AG04450 (cell line): ENCODE measurements at regions not wholly inside any gene's neighbourhood (a gene's known extent, or its start where the extent isn't known, plus 50 kb on each side); places are given as distances from the start of the nearest gene placed in this dataset.

Experiments used
- CTCF ChIA-PET: fragments of 300-600, 350-600 bp; formaldehyde crosslinking; extraction: SDS; loops from one replicate; lab custom pipeline; 2022; ENCODE audit warnings: antibody characterized with exemption, inconsistent platforms; lab: Charles Lee
- POLR2A ChIA-PET: fragments of 350-600 bp; formaldehyde crosslinking; extraction: SDS; loops from one replicate; lab custom pipeline; 2021; ENCODE audit warnings: antibody characterized with exemption, inconsistent platforms; lab: Yijun Ruan, JAX
- DNase-seq: peaks from one replicate; pipeline ENCODE4 v3.0.0-alpha.2; 2011; ENCODE audit warnings: low read depth, low spot score
- H3K27ac ChIP-seq: one replicate; pipeline ENCODE4 v1.5.1; 2012; ENCODE audit warnings: low read depth, low read length, control low read depth
- H3K27me3 ChIP-seq: one replicate; pipeline ENCODE4 v1.6.0; 2012; ENCODE audit warnings: low read length; ENCODE audit not compliant: control insufficient read depth, insufficient read depth
- H3K4me3 ChIP-seq: 2 replicates; pipeline ENCODE4 v1.5.1; 2011; ENCODE audit warnings: mild to moderate bottlenecking, low read depth, low read length, control low read depth
- H3K9me3 ChIP-seq: 2 replicates; pipeline ENCODE4 v1.5.1; 2012; ENCODE audit warnings: low read length; ENCODE audit not compliant: control insufficient read depth, insufficient read depth
- TF ChIP-seq, protein P1 (sequence below): IDR thresholded peaks from 2 replicates; pipeline ENCODE4 v1.5.1; 2011; ENCODE audit warnings: low read depth, low read length, control low read depth, inconsistent platforms

DNA sequence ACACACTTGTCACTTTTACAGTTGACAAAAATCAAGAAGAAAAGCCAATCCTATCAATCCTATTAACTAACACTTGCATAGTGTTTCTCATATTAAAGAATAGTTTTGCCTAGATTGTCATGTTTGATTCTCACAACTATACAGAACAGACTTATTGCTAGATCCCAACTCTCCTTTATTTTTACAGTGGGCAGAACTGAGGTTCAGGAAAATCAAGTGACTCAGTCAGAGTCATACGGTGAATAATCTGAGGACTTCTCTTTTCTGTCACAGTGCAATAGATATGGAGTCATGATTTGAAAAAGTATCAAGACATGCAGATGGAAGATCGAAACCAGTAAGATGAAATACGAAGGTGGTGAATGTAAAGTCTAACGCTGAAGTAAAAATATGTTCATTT is 195.1 kb upstream of the CITED2 start:
- H3K27me3 ChIP-seq: no peaks in the 10 kb centered on the region
- TF ChIP-seq, protein P1, sequence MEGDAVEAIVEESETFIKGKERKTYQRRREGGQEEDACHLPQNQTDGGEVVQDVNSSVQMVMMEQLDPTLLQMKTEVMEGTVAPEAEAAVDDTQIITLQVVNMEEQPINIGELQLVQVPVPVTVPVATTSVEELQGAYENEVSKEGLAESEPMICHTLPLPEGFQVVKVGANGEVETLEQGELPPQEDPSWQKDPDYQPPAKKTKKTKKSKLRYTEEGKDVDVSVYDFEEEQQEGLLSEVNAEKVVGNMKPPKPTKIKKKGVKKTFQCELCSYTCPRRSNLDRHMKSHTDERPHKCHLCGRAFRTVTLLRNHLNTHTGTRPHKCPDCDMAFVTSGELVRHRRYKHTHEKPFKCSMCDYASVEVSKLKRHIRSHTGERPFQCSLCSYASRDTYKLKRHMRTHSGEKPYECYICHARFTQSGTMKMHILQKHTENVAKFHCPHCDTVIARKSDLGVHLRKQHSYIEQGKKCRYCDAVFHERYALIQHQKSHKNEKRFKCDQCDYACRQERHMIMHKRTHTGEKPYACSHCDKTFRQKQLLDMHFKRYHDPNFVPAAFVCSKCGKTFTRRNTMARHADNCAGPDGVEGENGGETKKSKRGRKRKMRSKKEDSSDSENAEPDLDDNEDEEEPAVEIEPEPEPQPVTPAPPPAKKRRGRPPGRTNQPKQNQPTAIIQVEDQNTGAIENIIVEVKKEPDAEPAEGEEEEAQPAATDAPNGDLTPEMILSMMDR: no peak
- no peaks in the 10 kb centered on the region; the same call in 1 of the 2 replicates for H3K9me3 ChIP-seq
- H3K4me3 ChIP-seq: no peak overlapping the region
- ChIA-PET CTCF (no interaction called here), POLR2A (interaction anchor here (1.1 kb wide), 1 partner anchor 18 kb away, joined by 5 read pairs; no protein-coding TSS in a partner anchor)
- no peak for DNase-seq
- H3K27ac ChIP-seq: no peak overlapping the region

DNA sequence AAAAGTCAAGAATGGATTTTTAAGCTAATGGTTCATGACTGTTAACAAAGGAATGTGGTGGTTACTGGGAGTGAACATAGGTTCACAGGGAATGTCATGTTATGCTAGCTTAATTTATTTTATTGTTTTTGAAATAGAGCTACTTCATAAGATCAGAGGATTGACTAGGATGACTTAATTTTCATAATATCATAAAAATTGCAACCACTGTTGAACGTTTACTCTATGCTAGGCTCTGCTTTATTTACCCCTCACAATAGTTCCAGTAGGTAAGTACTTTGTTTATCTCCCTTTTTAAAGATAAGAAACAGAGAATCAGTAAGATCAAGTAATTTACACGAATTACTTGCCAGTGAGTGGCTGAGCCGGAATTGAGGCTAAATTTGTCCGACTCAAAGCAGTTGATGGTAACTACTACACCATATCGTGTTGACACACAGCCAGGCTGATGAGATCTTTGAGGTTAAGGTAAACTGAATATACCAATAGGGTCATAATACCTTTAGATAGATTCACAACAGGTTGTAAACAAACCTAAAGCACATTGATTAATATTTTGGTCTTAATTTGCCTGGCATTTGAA is 194.6 kb upstream of the CITED2 start:
- CTCF ChIA-PET: no interaction called here
- H3K27ac ChIP-seq: peak overlapping the region; percentile 62
- POLR2A ChIA-PET: interaction anchor here (1.1 kb wide), 3 partner anchors 9 to 194 kb away, joined by 5 to 20 read pairs (median 8); partner anchors contain the start of gene CITED2
- DNase-seq: peak; percentile 47
- no peak overlapping the region for H3K4me3 ChIP-seq
- no peaks in the 10 kb centered on the region; the same call in 1 of the 2 replicates for H3K9me3 ChIP-seq
- TF ChIP-seq, protein P1: no peak
- no peaks in the 10 kb centered on the region for H3K27me3 ChIP-seq

DNA sequence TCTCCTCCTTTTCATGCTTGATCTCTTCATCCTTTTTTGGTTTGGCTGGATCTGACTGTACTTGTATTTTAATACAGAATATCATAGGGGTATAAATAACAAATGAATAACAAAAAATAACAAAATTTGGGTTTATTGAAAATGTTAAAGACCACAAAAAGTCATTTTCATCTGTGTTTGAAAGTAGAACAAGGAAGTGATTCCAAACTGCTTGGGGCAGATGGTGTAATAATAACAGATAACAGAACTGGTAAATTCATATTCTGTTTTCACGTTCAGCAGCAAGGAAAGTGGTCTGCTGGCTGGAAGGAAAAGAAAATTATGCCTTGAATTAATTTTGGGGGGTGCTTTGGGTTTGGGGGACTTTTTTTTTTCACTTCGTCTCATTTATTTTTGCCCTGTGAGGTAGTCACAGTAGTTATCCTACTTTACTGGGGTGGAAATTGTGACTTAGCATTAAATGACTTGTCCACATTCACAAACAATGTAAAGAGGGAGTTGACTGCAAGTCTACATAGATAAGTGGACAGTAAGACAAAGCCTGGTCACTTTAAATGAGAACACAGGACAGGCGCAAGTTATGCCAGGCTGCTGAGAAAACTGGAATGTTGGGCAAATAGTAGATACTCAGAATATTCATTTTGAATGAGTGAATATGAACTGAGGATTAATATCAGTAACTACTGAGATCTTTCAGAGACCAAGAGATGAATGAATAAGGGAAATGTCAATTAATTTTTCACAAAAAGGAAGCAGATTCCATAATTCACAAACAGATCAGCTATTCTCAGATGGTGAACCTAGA is 193.9 kb upstream of the CITED2 start:
- Histone ChIP-seq H3K9me3 (no peaks in the 10 kb centered on the region; the same call in 1 of the 2 replicates), H3K27ac (no peak overlapping the region), H3K4me3 (no peak overlapping the region), H3K27me3 (no peaks in the 10 kb centered on the region)
- DNase-seq: no peak
- TF ChIP-seq, protein P1: no peak
- ChIA-PET CTCF (no interaction called here), POLR2A (interaction anchor here (1.1 kb wide), 3 partner anchors 10 to 193 kb away, joined by 5 to 20 read pairs (median 8); partner anchors contain the start of gene CITED2)

DNA sequence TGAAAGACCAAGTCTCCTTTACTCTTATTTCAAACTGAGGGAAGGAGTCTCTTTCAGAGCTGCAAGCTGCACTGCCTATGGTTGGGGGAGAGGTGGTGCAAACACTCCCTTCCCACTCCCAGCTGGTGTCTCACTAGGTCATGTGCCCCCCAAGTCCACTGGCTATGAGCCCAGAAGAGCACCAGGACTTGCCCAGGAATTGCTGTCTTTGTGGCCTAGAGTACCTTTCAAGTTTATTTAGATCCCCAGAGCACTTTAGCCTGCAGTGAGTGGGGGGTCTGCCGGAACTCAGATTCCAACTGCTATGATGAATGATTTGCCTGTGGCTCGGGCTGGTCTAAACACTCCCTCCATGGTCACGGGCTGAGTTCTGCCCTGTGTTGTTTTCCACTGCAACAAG is 192.6 kb upstream of the CITED2 start:
- no peak for DNase-seq
- ChIA-PET POLR2A (no interaction called here), CTCF (interaction anchor here (0.6 kb wide), 1 partner anchor 301 kb away, joined by 13 read pairs; no protein-coding TSS in a partner anchor)
- H3K9me3 ChIP-seq: no peaks in the 10 kb centered on the region; the same call in 1 of the 2 replicates
- no peaks in the 10 kb centered on the region for H3K27me3 ChIP-seq
- TF ChIP-seq, protein P1: no peak
- H3K4me3 ChIP-seq: no peak overlapping the region
- H3K27ac ChIP-seq: no peak overlapping the region

DNA sequence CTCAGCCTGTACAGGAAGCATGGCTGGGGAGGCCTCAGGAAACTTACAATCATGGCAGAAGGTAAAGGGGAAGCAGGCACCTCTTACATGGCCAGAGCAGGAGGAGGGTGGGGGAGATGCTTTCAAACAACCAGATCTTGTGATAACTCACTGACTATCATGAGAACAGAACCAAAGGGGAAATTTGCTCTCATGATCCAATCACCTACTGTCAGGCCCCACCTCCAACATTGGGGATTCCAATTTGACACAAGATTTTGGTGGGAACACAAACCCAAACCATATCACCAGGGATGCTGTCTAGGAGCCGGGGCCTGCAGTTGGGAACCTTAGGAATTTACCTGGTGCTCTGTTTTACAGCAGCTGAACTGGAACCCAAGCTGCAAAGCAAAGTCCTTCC is 191.1 kb upstream of the CITED2 start:
- Histone ChIP-seq H3K9me3 (no peaks in the 10 kb centered on the region; the same call in 1 of the 2 replicates), H3K4me3 (no peak overlapping the region), H3K27me3 (no peaks in the 10 kb centered on the region), H3K27ac (no peak overlapping the region)
- POLR2A ChIA-PET: no interaction called here
- CTCF ChIA-PET: no interaction called here
- TF ChIP-seq, protein P1: no peak
- no peak for DNase-seq
